ENCODE measurements at regions not wholly inside any gene's neighbourhood (a gene's known extent, or its start where the extent isn't known, plus 50 kb on each side); places are given as distances from the start of the nearest gene placed in this dataset.
A peak's percentile ranks its signal among the peaks of the same experiment; 100 is the strongest.

DNA sequence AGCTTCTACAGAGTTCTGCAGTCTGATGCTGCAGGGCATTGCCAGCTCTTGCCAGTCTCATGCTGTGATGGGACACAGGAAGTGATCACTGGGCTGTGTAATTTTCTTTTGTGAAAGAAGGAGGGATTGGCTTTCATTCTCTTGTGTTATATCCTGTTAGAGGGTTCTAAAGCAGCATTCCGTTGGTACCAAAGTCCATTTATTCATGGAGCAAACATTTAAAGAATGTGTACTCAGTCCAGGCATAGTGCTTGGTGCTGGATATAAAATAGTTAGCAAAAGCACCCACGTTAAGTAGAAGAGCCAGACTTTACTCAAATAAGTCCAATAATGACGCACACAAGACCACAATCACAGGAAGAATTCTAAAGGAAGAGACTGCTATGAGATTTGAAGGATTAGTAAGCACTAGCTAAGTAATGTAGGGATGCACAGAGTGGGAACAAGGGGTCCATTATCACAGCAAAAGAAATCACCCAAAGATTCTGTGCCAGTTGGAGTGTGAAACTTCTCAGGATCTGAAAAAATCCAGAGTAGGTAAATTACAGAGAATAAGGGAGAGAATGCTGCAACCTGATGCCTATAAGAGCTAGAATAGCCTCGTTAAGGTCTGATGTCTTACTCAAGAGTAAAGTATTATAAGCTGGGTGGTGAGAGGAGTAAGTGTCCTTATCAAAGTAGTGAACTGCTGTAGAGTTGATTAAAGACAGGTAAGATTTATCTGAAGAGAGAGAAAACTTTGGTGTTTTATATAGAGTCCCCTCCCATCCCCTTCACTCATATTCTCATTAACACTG lies 728.3 kb downstream of the METTL15 start:
- no peaks in the 10 kb centered on the region for H3K36me3 ChIP-seq (ENCODE audit: control insufficient read depth, insufficient read depth, low read length)
- ChIA-PET CTCF (interaction anchor here (1.0 kb wide), 1 partner anchor 283 kb away, joined by 3 read pairs; no protein-coding TSS in a partner anchor), POLR2A (interaction anchor here (0.8 to 1.2 kb wide), 3 partner anchors 76 to 283 kb away, joined by 3 to 5 read pairs (median 3); no protein-coding TSS in a partner anchor)
- peak; percentile 97 for DNase-seq (ENCODE audit: low read depth)
- TF ChIP-seq, protein P1, sequence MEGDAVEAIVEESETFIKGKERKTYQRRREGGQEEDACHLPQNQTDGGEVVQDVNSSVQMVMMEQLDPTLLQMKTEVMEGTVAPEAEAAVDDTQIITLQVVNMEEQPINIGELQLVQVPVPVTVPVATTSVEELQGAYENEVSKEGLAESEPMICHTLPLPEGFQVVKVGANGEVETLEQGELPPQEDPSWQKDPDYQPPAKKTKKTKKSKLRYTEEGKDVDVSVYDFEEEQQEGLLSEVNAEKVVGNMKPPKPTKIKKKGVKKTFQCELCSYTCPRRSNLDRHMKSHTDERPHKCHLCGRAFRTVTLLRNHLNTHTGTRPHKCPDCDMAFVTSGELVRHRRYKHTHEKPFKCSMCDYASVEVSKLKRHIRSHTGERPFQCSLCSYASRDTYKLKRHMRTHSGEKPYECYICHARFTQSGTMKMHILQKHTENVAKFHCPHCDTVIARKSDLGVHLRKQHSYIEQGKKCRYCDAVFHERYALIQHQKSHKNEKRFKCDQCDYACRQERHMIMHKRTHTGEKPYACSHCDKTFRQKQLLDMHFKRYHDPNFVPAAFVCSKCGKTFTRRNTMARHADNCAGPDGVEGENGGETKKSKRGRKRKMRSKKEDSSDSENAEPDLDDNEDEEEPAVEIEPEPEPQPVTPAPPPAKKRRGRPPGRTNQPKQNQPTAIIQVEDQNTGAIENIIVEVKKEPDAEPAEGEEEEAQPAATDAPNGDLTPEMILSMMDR (IDR thresholded peaks at IDR 0.05; ENCODE audit: insufficient read depth, low read depth, low read length): no peak
- H3K27me3 ChIP-seq (ENCODE audit: control insufficient read depth, insufficient read depth, low read length): no peaks in the 10 kb centered on the region
- H3K4me3 ChIP-seq (ENCODE audit: low read depth, low read length): no peak overlapping the region

DNA sequence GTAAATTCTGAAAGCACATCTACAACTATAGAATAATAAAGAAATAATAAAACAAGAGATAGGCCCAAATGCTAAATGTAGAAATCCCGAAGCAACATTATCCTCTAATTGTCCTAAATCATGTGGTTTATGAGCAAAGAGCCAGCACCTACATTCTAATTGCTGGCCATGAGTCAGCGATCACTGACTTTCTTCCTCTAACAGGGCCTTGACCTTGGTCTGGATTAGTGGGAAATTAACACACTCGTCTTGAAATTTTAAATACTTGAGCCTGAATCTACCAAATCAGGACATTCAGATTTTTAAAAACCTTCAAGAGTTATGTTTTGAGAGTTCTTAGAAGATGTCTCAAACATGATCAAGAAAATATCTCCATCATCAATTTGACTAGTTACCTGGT lies 727.6 kb downstream of the METTL15 start:
- no peak overlapping the region for H3K4me3 ChIP-seq (ENCODE audit: low read depth, low read length)
- POLR2A ChIA-PET: interaction anchor here (1.0 kb wide), 1 partner anchor 76 kb away, joined by 3 read pairs; no protein-coding TSS in a partner anchor
- H3K27me3 ChIP-seq (ENCODE audit: control insufficient read depth, insufficient read depth, low read length): no peaks in the 10 kb centered on the region
- no peak for DNase-seq (ENCODE audit: low read depth)
- CTCF ChIA-PET: no interaction called here
- H3K36me3 ChIP-seq (ENCODE audit: control insufficient read depth, insufficient read depth, low read length): no peaks in the 10 kb centered on the region
- TF ChIP-seq, protein P1 (IDR thresholded peaks at IDR 0.05; ENCODE audit: insufficient read depth, low read depth, low read length): no peak

DNA sequence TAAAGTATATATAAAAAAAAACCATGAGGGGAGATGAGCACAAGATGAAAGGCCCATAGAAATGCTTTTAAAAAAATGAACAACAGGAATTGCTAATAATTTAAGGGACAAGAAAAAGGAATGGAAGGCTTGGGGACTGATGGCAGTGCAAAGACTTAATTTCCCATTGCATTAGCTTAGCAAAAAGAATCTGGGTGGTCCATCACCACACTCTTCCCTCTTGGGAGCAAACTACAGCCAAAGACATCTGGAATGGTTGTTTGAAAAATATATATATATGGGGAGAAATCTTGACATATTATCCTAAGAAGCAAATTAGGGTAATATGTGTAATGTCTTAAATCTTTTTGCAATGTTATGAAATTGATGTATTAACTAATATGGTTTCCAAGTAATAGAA lies 727.1 kb downstream of the METTL15 start:
- Histone ChIP-seq H3K36me3 (ENCODE audit: control insufficient read depth, insufficient read depth, low read length) (no peaks in the 10 kb centered on the region), H3K27me3 (ENCODE audit: control insufficient read depth, insufficient read depth, low read length) (no peaks in the 10 kb centered on the region), H3K4me3 (ENCODE audit: low read depth, low read length) (no peak overlapping the region)
- ChIA-PET POLR2A (interaction anchor here (0.8 kb wide), 1 partner anchor 161 kb away, joined by 3 read pairs; no protein-coding TSS in a partner anchor), CTCF (interaction anchor here (0.9 kb wide), 1 partner anchor 14 kb away, joined by 4 read pairs; no protein-coding TSS in a partner anchor)
- DNase-seq (ENCODE audit: low read depth): no peak
- TF ChIP-seq, protein P1 (IDR thresholded peaks at IDR 0.05; ENCODE audit: insufficient read depth, low read depth, low read length): no peak

DNA sequence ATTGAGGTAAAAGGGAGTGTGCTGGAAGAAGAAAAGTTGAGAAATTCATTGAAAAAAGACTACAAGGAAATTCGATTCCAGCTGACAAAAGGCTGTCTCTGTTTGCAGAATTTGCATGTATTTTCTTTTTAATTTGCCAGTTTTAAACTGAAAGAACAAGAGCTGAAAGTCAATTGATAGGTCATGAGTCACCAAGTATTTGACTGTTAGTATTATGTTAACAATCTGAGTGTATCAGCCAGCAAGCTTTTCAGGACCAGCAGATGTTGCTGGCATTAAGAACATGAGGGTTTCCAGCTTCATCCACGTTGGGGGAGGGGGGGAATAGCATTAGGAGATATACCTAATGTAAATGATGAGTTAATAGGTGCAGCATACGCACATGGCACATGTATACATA lies 726.7 kb downstream of the METTL15 start:
- ChIA-PET POLR2A (interaction anchor here (0.6 to 0.8 kb wide), 2 partner anchors 160 to 462 kb away, joined by 3 read pairs; no protein-coding TSS in a partner anchor), CTCF (interaction anchor here (0.9 kb wide), 1 partner anchor 14 kb away, joined by 4 read pairs; no protein-coding TSS in a partner anchor)
- no peak overlapping the region for H3K4me3 ChIP-seq (ENCODE audit: low read depth, low read length)
- no peaks in the 10 kb centered on the region for H3K36me3 ChIP-seq (ENCODE audit: control insufficient read depth, insufficient read depth, low read length)
- TF ChIP-seq, protein P1 (IDR thresholded peaks at IDR 0.05; ENCODE audit: insufficient read depth, low read depth, low read length): no peak
- no peaks in the 10 kb centered on the region for H3K27me3 ChIP-seq (ENCODE audit: control insufficient read depth, insufficient read depth, low read length)
- peak; percentile 63 for DNase-seq (ENCODE audit: low read depth)

DNA sequence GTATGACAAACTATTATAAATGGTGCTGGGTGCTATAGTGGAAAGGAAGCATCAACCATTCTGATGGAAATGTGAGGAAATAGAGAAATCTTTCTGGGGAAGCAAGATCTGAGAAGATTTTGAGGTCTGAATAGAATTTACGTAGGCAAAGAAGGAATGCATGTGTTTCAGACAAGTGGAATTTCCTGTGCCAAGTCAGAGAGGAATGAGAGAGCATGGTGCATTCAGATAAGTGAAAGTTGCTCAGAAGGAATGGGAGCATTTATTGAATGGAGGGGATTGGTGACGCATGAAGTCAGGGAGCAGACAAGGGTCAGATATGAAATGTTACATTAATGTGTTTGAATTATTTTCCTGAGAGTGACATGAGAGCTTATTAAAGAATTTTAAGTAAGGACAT lies 725.5 kb downstream of the METTL15 start:
- ChIA-PET POLR2A (no interaction called here), CTCF (no interaction called here)
- H3K36me3 ChIP-seq (ENCODE audit: control insufficient read depth, insufficient read depth, low read length): no peaks in the 10 kb centered on the region
- peak; percentile 65 for DNase-seq (ENCODE audit: low read depth)
- H3K27me3 ChIP-seq (ENCODE audit: control insufficient read depth, insufficient read depth, low read length): no peaks in the 10 kb centered on the region
- no peak overlapping the region for H3K4me3 ChIP-seq (ENCODE audit: low read depth, low read length)
- TF ChIP-seq, protein P1 (IDR thresholded peaks at IDR 0.05; ENCODE audit: insufficient read depth, low read depth, low read length): no peak
